ENCODE measurements at regions not wholly inside any gene's neighbourhood (a gene's known extent, or its start where the extent isn't known, plus 50 kb on each side); places are given as distances from the start of the nearest gene placed in this dataset.

DNA sequence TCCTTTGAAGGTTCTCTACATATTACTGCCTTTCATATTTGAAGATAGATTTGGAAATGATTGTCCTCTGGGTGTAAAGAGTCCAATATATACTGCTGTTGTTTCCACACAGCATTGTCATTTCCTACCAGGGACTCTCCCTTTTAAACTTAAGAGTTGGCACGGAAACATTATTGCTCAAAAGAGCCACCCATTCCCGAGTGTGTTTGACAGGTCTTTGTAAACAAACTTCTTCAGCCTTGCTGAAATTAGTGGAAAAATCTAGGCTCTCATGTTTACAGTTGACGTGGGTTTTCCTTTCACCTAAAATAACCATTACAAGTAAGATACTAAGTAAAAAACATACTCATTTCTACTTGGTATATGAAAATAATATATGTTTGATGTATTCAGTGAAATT, 111.4 kb upstream of the LIMCH1 start:
- TF ChIP-seq EZH2phosphoT487 (IDR thresholded peaks at IDR 0.05; ENCODE audit: low read depth), result no peak
- TF ChIP-seq, protein P1, sequence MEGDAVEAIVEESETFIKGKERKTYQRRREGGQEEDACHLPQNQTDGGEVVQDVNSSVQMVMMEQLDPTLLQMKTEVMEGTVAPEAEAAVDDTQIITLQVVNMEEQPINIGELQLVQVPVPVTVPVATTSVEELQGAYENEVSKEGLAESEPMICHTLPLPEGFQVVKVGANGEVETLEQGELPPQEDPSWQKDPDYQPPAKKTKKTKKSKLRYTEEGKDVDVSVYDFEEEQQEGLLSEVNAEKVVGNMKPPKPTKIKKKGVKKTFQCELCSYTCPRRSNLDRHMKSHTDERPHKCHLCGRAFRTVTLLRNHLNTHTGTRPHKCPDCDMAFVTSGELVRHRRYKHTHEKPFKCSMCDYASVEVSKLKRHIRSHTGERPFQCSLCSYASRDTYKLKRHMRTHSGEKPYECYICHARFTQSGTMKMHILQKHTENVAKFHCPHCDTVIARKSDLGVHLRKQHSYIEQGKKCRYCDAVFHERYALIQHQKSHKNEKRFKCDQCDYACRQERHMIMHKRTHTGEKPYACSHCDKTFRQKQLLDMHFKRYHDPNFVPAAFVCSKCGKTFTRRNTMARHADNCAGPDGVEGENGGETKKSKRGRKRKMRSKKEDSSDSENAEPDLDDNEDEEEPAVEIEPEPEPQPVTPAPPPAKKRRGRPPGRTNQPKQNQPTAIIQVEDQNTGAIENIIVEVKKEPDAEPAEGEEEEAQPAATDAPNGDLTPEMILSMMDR (IDR thresholded peaks at IDR 0.05; ENCODE audit: low read depth, low read length), result no peak
- H3K27me3 ChIP-seq (ENCODE audit: low read depth, low read length), result peaks cover 8% of the 10 kb centered on the region; the same call in 1 of the 2 replicates
- no peaks in the 10 kb centered on the region for H4K20me1 ChIP-seq (ENCODE audit: insufficient read depth, low read length)
- H3K9ac ChIP-seq (ENCODE audit: low read length), result no peak overlapping the region
- no peak overlapping the region for H3K27ac ChIP-seq (ENCODE audit: low read length)
- H3K4me2 ChIP-seq (ENCODE audit: low read length), result no peak overlapping the region
- H3K36me3 ChIP-seq (replicated peaks; ENCODE audit: low read depth, low read length), result no peaks in the 10 kb centered on the region
- H2AFZ ChIP-seq (ENCODE audit: low read depth, low read length), result no peak overlapping the region
- no peaks in the 10 kb centered on the region for H3K79me2 ChIP-seq (ENCODE audit: low read length)
- no peak overlapping the region for H3K4me3 ChIP-seq (ENCODE audit: low read length)
- no peaks in the 10 kb centered on the region for H3K4me1 ChIP-seq (ENCODE audit: low read length)
- H3K9me3 ChIP-seq (ENCODE audit: insufficient read depth, low read length), result no peaks in the 10 kb centered on the region

DNA sequence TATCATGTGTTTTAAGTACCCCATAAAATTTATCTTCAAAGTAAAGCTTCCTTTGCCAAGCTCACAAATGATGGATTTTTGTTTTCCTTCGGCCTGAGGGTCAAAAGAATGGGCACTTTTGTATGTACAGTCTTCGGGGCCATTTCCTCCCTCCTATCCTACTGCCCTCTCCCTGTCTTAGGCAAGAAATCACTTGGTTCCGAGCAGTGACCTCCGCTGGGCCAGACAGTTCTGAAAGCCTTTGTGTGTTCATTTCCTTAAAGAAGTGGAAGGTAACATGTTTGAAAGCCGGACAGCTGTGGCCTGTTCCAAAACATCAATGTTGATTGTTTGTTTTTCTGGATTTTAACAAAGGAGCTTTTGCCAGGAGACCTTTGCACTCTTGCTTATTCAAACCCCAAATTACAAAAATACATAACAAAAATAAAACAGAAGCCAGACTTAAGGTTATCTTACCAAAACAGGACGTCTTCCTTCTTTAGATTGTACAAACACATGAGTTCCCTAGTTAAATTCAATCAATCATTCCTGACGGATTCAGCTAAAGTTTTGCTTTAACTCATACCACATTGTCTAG, 110.6 kb upstream of the LIMCH1 start:
- Histone ChIP-seq H3K27me3 (ENCODE audit: low read depth, low read length) (peaks cover 8% of the 10 kb centered on the region; the same call in 1 of the 2 replicates), H3K79me2 (ENCODE audit: low read length) (no peaks in the 10 kb centered on the region), H3K27ac (ENCODE audit: low read length) (no peak overlapping the region), H3K9me3 (ENCODE audit: insufficient read depth, low read length) (no peaks in the 10 kb centered on the region), H2AFZ (ENCODE audit: low read depth, low read length) (no peak overlapping the region), H3K9ac (ENCODE audit: low read length) (no peak overlapping the region), H3K4me2 (ENCODE audit: low read length) (no peak overlapping the region), H3K36me3 (replicated peaks; ENCODE audit: low read depth, low read length) (no peaks in the 10 kb centered on the region), H3K4me1 (ENCODE audit: low read length) (no peaks in the 10 kb centered on the region), H3K4me3 (ENCODE audit: low read length) (no peak overlapping the region), H4K20me1 (ENCODE audit: insufficient read depth, low read length) (no peaks in the 10 kb centered on the region)
- TF ChIP-seq EZH2phosphoT487 (IDR thresholded peaks at IDR 0.05; ENCODE audit: low read depth), result no peak

DNA sequence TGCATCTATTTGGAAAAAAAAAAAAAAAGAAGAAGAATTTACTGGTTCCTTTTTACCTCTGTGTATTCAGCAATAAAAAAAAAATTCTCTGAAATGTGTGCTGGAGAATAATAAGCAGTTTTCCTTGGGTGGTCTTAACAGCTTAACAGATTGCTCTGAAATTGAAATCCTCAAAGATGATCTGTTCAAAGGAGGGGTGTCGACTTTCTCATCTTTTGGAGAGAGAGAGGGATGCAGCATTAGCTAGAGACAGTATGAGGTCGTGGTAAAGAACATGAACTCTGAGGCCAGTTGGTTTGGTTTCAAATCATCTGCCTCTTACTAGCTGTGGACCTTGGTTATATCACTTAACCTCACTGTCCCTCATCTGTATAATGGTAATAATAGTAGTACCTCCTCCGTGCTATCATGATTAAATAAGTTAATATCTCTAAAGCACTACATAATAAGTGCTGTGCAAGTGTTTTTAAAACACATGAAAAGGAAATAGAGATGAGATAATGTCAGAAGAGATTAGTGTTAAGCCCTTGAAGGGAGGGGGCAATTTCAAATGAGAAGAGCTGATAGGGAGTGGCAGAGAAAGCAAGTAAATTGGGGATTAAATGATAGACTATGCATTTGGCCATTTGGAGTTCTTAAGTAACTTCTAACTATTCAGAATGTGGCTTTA, 109.9 kb upstream of the LIMCH1 start:
- Histone ChIP-seq H3K4me3 (ENCODE audit: low read length) (no peak overlapping the region), H3K36me3 (replicated peaks; ENCODE audit: low read depth, low read length) (no peaks in the 10 kb centered on the region), H3K9me3 (ENCODE audit: insufficient read depth, low read length) (no peaks in the 10 kb centered on the region), H3K9ac (ENCODE audit: low read length) (no peak overlapping the region), H3K27me3 (ENCODE audit: low read depth, low read length) (peaks cover 7% of the 10 kb centered on the region; the same call in 1 of the 2 replicates), H3K4me1 (ENCODE audit: low read length) (no peaks in the 10 kb centered on the region), H3K4me2 (ENCODE audit: low read length) (no peak overlapping the region), H3K79me2 (ENCODE audit: low read length) (no peaks in the 10 kb centered on the region), H3K27ac (ENCODE audit: low read length) (no peak overlapping the region), H2AFZ (ENCODE audit: low read depth, low read length) (no peak overlapping the region), H4K20me1 (ENCODE audit: insufficient read depth, low read length) (no peaks in the 10 kb centered on the region)
- TF ChIP-seq EZH2phosphoT487 (IDR thresholded peaks at IDR 0.05; ENCODE audit: low read depth), result no peak
- TF ChIP-seq, protein P1 (IDR thresholded peaks at IDR 0.05; ENCODE audit: low read depth, low read length), result no peak

DNA sequence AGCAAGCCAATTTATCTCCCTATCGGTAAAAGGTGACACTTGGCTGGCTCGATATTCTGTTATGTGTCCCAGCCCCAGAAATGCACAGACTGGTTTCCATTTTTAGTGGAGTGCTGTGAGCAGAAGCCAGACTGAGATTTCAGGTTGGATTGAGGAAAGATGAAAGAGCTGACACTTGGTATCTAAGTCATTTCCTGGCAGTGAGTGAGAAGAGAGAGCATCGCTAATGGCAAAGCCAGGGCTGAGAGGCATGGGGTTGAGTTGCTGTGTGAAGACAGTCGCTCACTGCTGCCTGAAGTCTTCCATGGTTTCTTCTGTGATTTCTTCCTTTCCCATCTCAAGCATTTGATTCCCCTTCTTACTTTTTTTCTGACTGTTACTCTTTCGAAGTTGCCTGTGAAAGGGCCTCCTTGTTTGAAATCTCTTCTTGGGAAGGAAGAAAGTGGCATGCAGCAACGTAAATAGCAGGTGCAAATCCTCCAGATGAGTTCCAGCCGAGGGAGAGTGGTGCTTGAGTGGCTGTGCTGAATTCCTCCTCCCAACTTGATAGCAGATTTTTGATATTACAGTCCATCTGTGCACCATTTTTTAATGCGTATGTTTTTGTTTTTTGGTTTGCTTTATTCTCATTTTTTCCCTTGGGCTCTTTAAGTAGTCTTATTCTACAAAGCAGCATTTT, 109.2 kb upstream of the LIMCH1 start:
- Histone ChIP-seq H3K27ac (ENCODE audit: low read length) (no peak overlapping the region), H3K79me2 (ENCODE audit: low read length) (no peaks in the 10 kb centered on the region), H4K20me1 (ENCODE audit: insufficient read depth, low read length) (no peaks in the 10 kb centered on the region)

More for the DNA sequence above, 109.2 kb upstream of the LIMCH1 start:
- Histone ChIP-seq H2AFZ (ENCODE audit: low read depth, low read length) (no peak overlapping the region), H3K9ac (ENCODE audit: low read length) (no peak overlapping the region), H3K4me2 (ENCODE audit: low read length) (no peak overlapping the region), H3K36me3 (replicated peaks; ENCODE audit: low read depth, low read length) (no peaks in the 10 kb centered on the region), H3K9me3 (ENCODE audit: insufficient read depth, low read length) (no peaks in the 10 kb centered on the region), H3K4me1 (ENCODE audit: low read length) (no peaks in the 10 kb centered on the region), H3K4me3 (ENCODE audit: low read length) (no peak overlapping the region), H3K27me3 (ENCODE audit: low read depth, low read length) (no peaks in the 10 kb centered on the region)
- TF ChIP-seq, protein P1 (IDR thresholded peaks at IDR 0.05; ENCODE audit: low read depth, low read length), result no peak
- no peak for TF ChIP-seq EZH2phosphoT487 (IDR thresholded peaks at IDR 0.05; ENCODE audit: low read depth)

Measured in OCI-LY3 (cell line).